HCT116 (cell line): ENCODE measurements at regions not wholly inside any gene's neighbourhood (a gene's known extent, or its start where the extent isn't known, plus 50 kb on each side); places are given as distances from the start of the nearest gene placed in this dataset.

Source experiments
- ATAC-seq: fragments of 200-7000 bp; cut with Tn5 transposase; 2 replicates; pipeline ENCODE4 v1.9.1; 2020; ENCODE audit warnings: mild to moderate bottlenecking, moderate library complexity
- BruUV-seq: library from RNA; stranded (reverse); fragments of 400-500 nt; replicated peaks from 2 replicates; lab custom pipeline; 2021; lab: Mats Ljungman, UMichigan
- CTCF ChIA-PET: fragments of 300-600 bp; sonication (Branson Sonifier 250); formaldehyde crosslinking; loops from one replicate; lab custom pipeline; 2021; ENCODE audit warnings: antibody characterized with exemption; lab: Charles Lee
- POLR2A ChIA-PET: fragments of 300-600, 350-600 bp; sonication (Branson Sonifier 250); formaldehyde crosslinking; loops from one replicate; lab custom pipeline; 2021; ENCODE audit warnings: antibody characterized with exemption; lab: Charles Lee
- RAD21 ChIA-PET, 2 experiments: fragments of 300-600 bp; sonication (Branson Sonifier 250); formaldehyde crosslinking; loops; one replicate each; lab custom pipeline; 2023; ENCODE audit warnings: low total read pairs in 2 of 2; ENCODE audit not compliant: uncharacterized antibody in 2 of 2, unreplicated experiment in 2 of 2, low non-redundant PET in 1 of 2; lab: Charles Lee
- DNase-seq: peaks from one replicate; pipeline ENCODE4 v3.0.0-alpha.2; 2010; ENCODE audit warnings: low read depth, low spot score
- H2AFZ ChIP-seq: fragments of 200-600 bp; shearing (Covaris generic), sonication (generic); 2 replicates; pipeline ENCODE4 v1.6.1; 2017; ENCODE audit warnings: low read depth, mixed run types, mixed read lengths, antibody characterized with exemption, low read length; ENCODE audit not compliant: poor library complexity, severe bottlenecking
- H3K27ac ChIP-seq: 2 replicates; pipeline ENCODE4 v1.5.1; 2012; ENCODE audit warnings: low read depth, low read length
- H3K27me3 ChIP-seq: fragments of 200-600 bp; sonication (generic); 2 replicates; pipeline ENCODE4 v1.6.1; 2016; ENCODE audit warnings: mixed run types, low read length, mixed read lengths; ENCODE audit not compliant: insufficient read depth
- H3K36me3 ChIP-seq, 2 experiments: fragments of 200-500 bp in 1 of 2; fragments of 200-600 bp in 1 of 2; sonication (Bioruptor generic) in 1 of 2; sonication (generic) in 1 of 2; 2 replicates each; pipeline versions ENCODE4 v1.5.1 to v1.6.1; 2014 to 2016; ENCODE audit warnings: low read length in 2 of 2, inconsistent platforms in 1 of 2, mixed read lengths in 1 of 2, mixed run types in 1 of 2; ENCODE audit not compliant: insufficient read depth in 2 of 2, control insufficient read depth in 1 of 2
- H3K4me1 ChIP-seq, 2 experiments: fragments of 200-600 bp in 1 of 2; sonication (generic) in 1 of 2; 2 replicates each; pipeline versions ENCODE4 v1.5.1 to v1.6.1; 2012 to 2017; ENCODE audit warnings: low read length in 2 of 2, inconsistent platforms in 1 of 2, mild to moderate bottlenecking in 1 of 2, mixed read lengths in 1 of 2, mixed run types in 1 of 2, moderate library complexity in 1 of 2; ENCODE audit not compliant: insufficient read depth in 2 of 2, control insufficient read depth in 1 of 2
- H3K4me2 ChIP-seq: fragments of 200-600 bp; sonication (generic); 2 replicates; pipeline ENCODE4 v1.6.1; 2017; ENCODE audit warnings: mixed run types, low read length, mixed read lengths
- H3K4me3 ChIP-seq, 2 experiments: fragments of 200-600 bp in 1 of 2; sonication (generic) in 1 of 2; replicated peaks in 1 of 2; 2 replicates each; pipeline ENCODE4 v1.5.1; 2011 to 2016; ENCODE audit warnings: low read length in 2 of 2, control low read depth in 1 of 2, low read depth in 1 of 2, mild to moderate bottlenecking in 1 of 2, mixed read lengths in 1 of 2, mixed run types in 1 of 2
- H3K79me2 ChIP-seq: fragments of 200-600 bp; sonication (generic); 2 replicates; pipeline ENCODE4 v1.6.1; 2017; ENCODE audit warnings: mild to moderate bottlenecking, mixed run types, low read length, moderate library complexity, mixed read lengths; ENCODE audit not compliant: insufficient read depth
- H3K9ac ChIP-seq: fragments of 200-600 bp; sonication (generic); 2 replicates; pipeline ENCODE4 v1.6.1; 2016; ENCODE audit warnings: low read length, mixed read lengths
- H3K9me2 ChIP-seq: fragments of 200-600 bp; sonication (generic), shearing (Covaris generic); 2 replicates; pipeline ENCODE4 v1.6.1; 2017; ENCODE audit warnings: mixed run types, mild to moderate bottlenecking, moderate library complexity; ENCODE audit not compliant: insufficient read depth
- H3K9me3 ChIP-seq, 2 experiments: fragments of 200-500 bp in 1 of 2; fragments of 200-600 bp in 1 of 2; sonication (Bioruptor generic) in 1 of 2; sonication (generic) in 1 of 2; 2 replicates each; pipeline ENCODE4 v1.6.1; 2014 to 2017; ENCODE audit warnings: low read length in 2 of 2, mixed read lengths in 2 of 2, inconsistent platforms in 1 of 2, low read depth in 1 of 2, mild to moderate bottlenecking in 1 of 2, mixed run types in 1 of 2, moderate library complexity in 1 of 2; ENCODE audit not compliant: control insufficient read depth in 1 of 2, insufficient read depth in 1 of 2
- H4K20me1 ChIP-seq: fragments of 200-600 bp; sonication (generic), shearing (Covaris generic); 2 replicates; pipeline ENCODE4 v1.6.1; 2017; ENCODE audit warnings: mixed run types, mild to moderate bottlenecking, moderate library complexity; ENCODE audit not compliant: insufficient read depth
- ATF3 ChIP-seq: IDR thresholded peaks from 2 replicates; pipeline ENCODE4 v1.6.1; 2012
- EGR1 ChIP-seq: IDR thresholded peaks from 2 replicates; pipeline ENCODE4 v1.6.1; 2012; ENCODE audit warnings: low read depth
- EZH2 ChIP-seq: fragments of 200-600 bp; sonication (generic); IDR thresholded peaks from 2 replicates; pipeline ENCODE4 v1.6.1; 2017; ENCODE audit warnings: antibody characterized with exemption, mixed run types
- FOSL1 ChIP-seq: IDR thresholded peaks from 2 replicates; pipeline ENCODE4 v1.6.1; 2012; ENCODE audit warnings: low read depth
- MAX ChIP-seq: IDR thresholded peaks from 2 replicates; pipeline ENCODE4 v1.6.1; 2012
- POLR2AphosphoS5 ChIP-seq: IDR thresholded peaks from 2 replicates; pipeline ENCODE4 v1.6.1; 2011; ENCODE audit warnings: mild to moderate bottlenecking, low read depth, low read length, moderate library complexity
- SP1 ChIP-seq: IDR thresholded peaks from 2 replicates; pipeline ENCODE4 v1.6.1; 2012; ENCODE audit warnings: low read depth
- ZFX ChIP-seq: fragments of 450-650 bp; IDR thresholded peaks from 2 replicates; pipeline ENCODE4 v1.6.1; 2017
- intact Hi-C: fragments of 100-400 bp; cut with micrococcal nuclease; formaldehyde crosslinking; loops from 2 replicates; pipeline ENCODE4 v1.10.0; 2022

GRCh38 chr14:71574976-71575375, 357.3 kb upstream of the RGS6 start:
- BruUV-seq = no TSS peak
- H4K20me1 ChIP-seq = no peaks in the 10 kb centered on the region
- no peak overlapping the region for H3K9ac ChIP-seq
- intact Hi-C loops = no loop called here
- H2AFZ ChIP-seq = no peak overlapping the region
- H3K4me3 ChIP-seq = no peak overlapping the region
- ATAC-seq (peak; percentile 38; the same call in 1 of the 2 replicates), DNase-seq (no peak)
- H3K9me2 ChIP-seq = no peaks in the 10 kb centered on the region
- no peak overlapping the region for H3K27ac ChIP-seq
- no peak for TF ChIP-seq SP1
- 0 out of 2 replicates have a peak, but pooled peaks have one; percentile 28 for TF ChIP-seq FOSL1
- no peak for TF ChIP-seq ZFX
- no peak for TF ChIP-seq MAX
- TF ChIP-seq ATF3 = no peak
- ChIA-PET CTCF (no interaction called here), RAD21 (no interaction called here), POLR2A (no interaction called here)
- H3K27me3 ChIP-seq = no peaks in the 10 kb centered on the region
- no peaks in the 10 kb centered on the region for H3K36me3 ChIP-seq
- peak overlapping the region; percentile 40 for H3K4me2 ChIP-seq
- H3K79me2 ChIP-seq = no peaks in the 10 kb centered on the region
- H3K9me3 ChIP-seq = no peaks in the 10 kb centered on the region
- peaks cover 0 to 10% of the 10 kb centered on the region in 2 experiments; a peak in 3 of 4 replicates for H3K4me1 ChIP-seq

- H3K9me3 ChIP-seq = no peaks in the 10 kb centered on the region
- intact Hi-C loops = no loop called here
- H2AFZ ChIP-seq = no peak overlapping the region
- peaks cover 0 to 10% of the 10 kb centered on the region in 2 experiments; a peak in 3 of 4 replicates for H3K4me1 ChIP-seq
- H3K9me2 ChIP-seq = no peaks in the 10 kb centered on the region
- H3K9ac ChIP-seq = no peak overlapping the region
- BruUV-seq = no TSS peak
- no peaks in the 10 kb centered on the region for H4K20me1 ChIP-seq
- no peaks in the 10 kb centered on the region for H3K27me3 ChIP-seq
- H3K27ac ChIP-seq = no peak overlapping the region
- H3K4me2 ChIP-seq = no peak overlapping the region
- RAD21 ChIA-PET = no interaction called here
- no peak overlapping the region for H3K4me3 ChIP-seq
- no peaks in the 10 kb centered on the region for H3K79me2 ChIP-seq
- POLR2A ChIA-PET = no interaction called here
- CTCF ChIA-PET = no interaction called here
- no peaks in the 10 kb centered on the region for H3K36me3 ChIP-seq
- TF ChIP-seq EGR1 (no peak), ATF3 (no peak), EZH2 (no peak), POLR2AphosphoS5 (no peak), ZFX (no peak)
- no peak for DNase-seq
- ATAC-seq = no peak
Observed at GRCh38 chr14:71576472-71576871, 355.8 kb upstream of the RGS6 start.
